NB4 (cell line): ENCODE measurements at regions not wholly inside any gene's neighbourhood (a gene's known extent, or its start where the extent isn't known, plus 50 kb on each side); places are given as distances from the start of the nearest gene placed in this dataset.

Experiments used
- DNase-seq: peaks from one replicate; pipeline ENCODE4 v3.0.0; 2010; ENCODE audit warnings: low read depth
- H3K4me3 ChIP-seq: one replicate; pipeline ENCODE4 v1.5.1; 2011; ENCODE audit warnings: mild to moderate bottlenecking, low read depth, low read length, moderate library complexity
- MYC ChIP-seq: IDR thresholded peaks from 2 replicates; pipeline ENCODE4 v1.6.1; 2011; ENCODE audit warnings: low read depth, low read length
- POLR2A ChIP-seq: IDR thresholded peaks from 2 replicates; pipeline ENCODE4 v1.6.1; 2011; ENCODE audit warnings: mild to moderate bottlenecking; ENCODE audit not compliant: insufficient read length; ENCODE audit errors: extremely low read depth
- TF ChIP-seq, protein P1 (sequence below): IDR thresholded peaks from 2 replicates; pipeline ENCODE4 v1.6.1; 2011; ENCODE audit warnings: low read depth, low read length
- TF ChIP-seq, protein P2 (sequence below): IDR thresholded peaks from one replicate; pipeline ENCODE4 v1.5.1; 2012; ENCODE audit warnings: low read depth, low read length

- no peak for DNase-seq
- TF ChIP-seq POLR2A (no peak), MYC (no peak)
- TF ChIP-seq, protein P1, sequence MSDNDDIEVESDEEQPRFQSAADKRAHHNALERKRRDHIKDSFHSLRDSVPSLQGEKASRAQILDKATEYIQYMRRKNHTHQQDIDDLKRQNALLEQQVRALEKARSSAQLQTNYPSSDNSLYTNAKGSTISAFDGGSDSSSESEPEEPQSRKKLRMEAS = no peak
- TF ChIP-seq, protein P2, sequence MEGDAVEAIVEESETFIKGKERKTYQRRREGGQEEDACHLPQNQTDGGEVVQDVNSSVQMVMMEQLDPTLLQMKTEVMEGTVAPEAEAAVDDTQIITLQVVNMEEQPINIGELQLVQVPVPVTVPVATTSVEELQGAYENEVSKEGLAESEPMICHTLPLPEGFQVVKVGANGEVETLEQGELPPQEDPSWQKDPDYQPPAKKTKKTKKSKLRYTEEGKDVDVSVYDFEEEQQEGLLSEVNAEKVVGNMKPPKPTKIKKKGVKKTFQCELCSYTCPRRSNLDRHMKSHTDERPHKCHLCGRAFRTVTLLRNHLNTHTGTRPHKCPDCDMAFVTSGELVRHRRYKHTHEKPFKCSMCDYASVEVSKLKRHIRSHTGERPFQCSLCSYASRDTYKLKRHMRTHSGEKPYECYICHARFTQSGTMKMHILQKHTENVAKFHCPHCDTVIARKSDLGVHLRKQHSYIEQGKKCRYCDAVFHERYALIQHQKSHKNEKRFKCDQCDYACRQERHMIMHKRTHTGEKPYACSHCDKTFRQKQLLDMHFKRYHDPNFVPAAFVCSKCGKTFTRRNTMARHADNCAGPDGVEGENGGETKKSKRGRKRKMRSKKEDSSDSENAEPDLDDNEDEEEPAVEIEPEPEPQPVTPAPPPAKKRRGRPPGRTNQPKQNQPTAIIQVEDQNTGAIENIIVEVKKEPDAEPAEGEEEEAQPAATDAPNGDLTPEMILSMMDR = no peak
- no peak overlapping the region for H3K4me3 ChIP-seq
Observed at GRCh38 chr21:31599013-31599412, 60.5 kb upstream of the SOD1 start.

DNA sequence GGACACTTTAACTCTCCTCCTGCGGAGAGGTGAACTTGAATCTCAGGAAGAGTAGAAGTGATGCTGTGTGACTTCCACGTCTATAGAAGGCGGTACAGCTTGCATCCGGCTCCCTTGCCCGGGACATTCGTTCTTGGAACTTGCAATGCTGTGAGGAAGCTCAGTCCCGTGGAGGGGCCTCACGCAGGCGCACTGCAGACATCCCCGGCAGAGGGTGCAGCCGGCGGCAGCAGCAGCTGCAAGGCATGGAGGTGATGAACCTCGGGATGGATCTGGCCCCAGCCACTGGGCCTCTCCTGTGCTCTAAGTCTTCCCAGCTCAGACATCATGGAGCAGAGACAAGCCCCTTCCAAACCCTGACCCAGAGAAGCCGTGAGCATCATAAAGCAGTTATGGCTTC is 61.8 kb upstream of the SOD1 start:
- H3K4me3 ChIP-seq = no peak overlapping the region
- TF ChIP-seq, protein P2 = no peak
- TF ChIP-seq MYC = no peak
- TF ChIP-seq, protein P1 = no peak
- TF ChIP-seq POLR2A = no peak
- no peak for DNase-seq

- no peak for DNase-seq
- TF ChIP-seq, protein P2 = no peak
- TF ChIP-seq, protein P1 = no peak
- TF ChIP-seq MYC = no peak
- TF ChIP-seq POLR2A = no peak
- no peak overlapping the region for H3K4me3 ChIP-seq
Observed at GRCh38 chr21:31596055-31596454, 63.4 kb upstream of the SOD1 start.

DNA sequence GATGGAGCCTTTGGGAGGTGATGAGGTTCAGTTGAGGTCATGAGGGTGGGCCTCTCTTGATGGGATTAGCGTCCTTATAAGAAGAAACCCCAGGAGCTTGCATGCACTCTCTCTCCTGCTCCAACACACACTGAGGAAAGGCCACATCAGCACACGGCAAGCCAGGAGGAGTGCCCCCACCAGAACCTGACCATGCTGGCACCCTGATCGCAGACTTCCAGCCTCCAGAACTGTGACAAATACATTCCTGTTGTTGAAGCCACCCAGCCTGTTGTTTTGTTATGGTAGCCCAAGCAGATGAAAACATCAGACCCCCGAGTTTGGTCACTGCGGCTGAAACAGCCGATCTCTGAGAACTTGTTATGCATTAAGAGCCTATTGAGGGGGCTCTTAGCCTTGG is 64.8 kb upstream of the SOD1 start:
- TF ChIP-seq, protein P1 = no peak
- TF ChIP-seq POLR2A (no peak), MYC (no peak)
- TF ChIP-seq, protein P2 = no peak
- no peak for DNase-seq

GRCh38 chr21:31594279-31594678 is 65.2 kb upstream of the SOD1 start:
- no peak for DNase-seq
- no peak for TF ChIP-seq POLR2A
- TF ChIP-seq, protein P2 = no peak
- TF ChIP-seq, protein P1 = no peak
- TF ChIP-seq MYC = no peak
- no peak overlapping the region for H3K4me3 ChIP-seq

More for the DNA sequence above, 64.8 kb upstream of the SOD1 start:
- H3K4me3 ChIP-seq = no peak overlapping the region
